GM12878 (cell line): ENCODE measurements at regions not wholly inside any gene's neighbourhood (a gene's known extent, or its start where the extent isn't known, plus 50 kb on each side); places are given as distances from the start of the nearest gene placed in this dataset.

ENCODE experiments used
- ATAC-seq: fragments of 200-7000 bp; cut with Tn5 transposase; 3 replicates; pipeline ENCODE4 v1.9.1; 2020; ENCODE audit warnings: mild to moderate bottlenecking, moderate library complexity
- BruUV-seq: library from RNA; stranded (reverse); fragments of 400-500 nt; replicated peaks from 2 replicates; lab custom pipeline; 2021; lab: Mats Ljungman, UMichigan
- CTCF ChIA-PET: fragments of 300-600 bp; sonication (Branson Sonifier 250); formaldehyde crosslinking; extraction: SDS; loops from one replicate; lab custom pipeline; 2021; ENCODE audit warnings: inconsistent platforms; lab: Yijun Ruan, JAX
- POLR2A ChIA-PET: fragments of 350-600 bp; formaldehyde crosslinking; extraction: SDS; loops from one replicate; lab custom pipeline; 2021; ENCODE audit warnings: inconsistent platforms; lab: Charles Lee
- RAD21 ChIA-PET: fragments of 300-600 bp; sonication (Branson Sonifier 250); formaldehyde crosslinking; loops from one replicate; lab custom pipeline; 2023; ENCODE audit warnings: antibody characterized with exemption; ENCODE audit not compliant: unreplicated experiment; lab: Charles Lee
- SMC1A ChIA-PET: fragments of 300-600 bp; sonication (Branson Sonifier 250); formaldehyde crosslinking; loops from one replicate; lab custom pipeline; 2023; ENCODE audit not compliant: unreplicated experiment, uncharacterized antibody; lab: Charles Lee
- DNase-seq: peaks from one replicate; pipeline ENCODE4 v3.0.0-alpha.2; 2011; ENCODE audit warnings: low read depth, low spot score
- FAIRE-seq: peaks from 3 replicates; lab custom pipeline; 2011; peaks lifted over from hg19 to GRCh38; lab: Jason Lieb, UNC
- H2AFZ ChIP-seq: 2 replicates; pipeline ENCODE4 v1.6.0; 2011; ENCODE audit warnings: low read depth, low read length, control low read depth; ENCODE audit not compliant: control insufficient read depth
- H3K27ac ChIP-seq: 2 replicates; pipeline ENCODE4 v1.5.1; 2011; ENCODE audit warnings: control low read depth; ENCODE audit not compliant: control insufficient read depth, insufficient read depth
- H3K27me3 ChIP-seq, 2 experiments: replicated peaks in 1 of 2; 2 replicates each; pipeline versions ENCODE4 v1.6.0 to v1.6.1; 2011; ENCODE audit warnings: low read length in 1 of 2; ENCODE audit not compliant: control insufficient read depth in 2 of 2, insufficient read depth in 2 of 2
- H3K36me3 ChIP-seq, 2 experiments: 2 replicates each; pipeline ENCODE4 v1.5.1; 2011; ENCODE audit warnings: low read length in 1 of 2; ENCODE audit not compliant: control insufficient read depth in 2 of 2, insufficient read depth in 2 of 2
- H3K4me1 ChIP-seq: 2 replicates; pipeline ENCODE4 v1.6.1; 2011; ENCODE audit warnings: mild to moderate bottlenecking, low read length, moderate library complexity, mixed read lengths; ENCODE audit not compliant: control insufficient read depth, insufficient read depth
- H3K4me2 ChIP-seq: 2 replicates; pipeline ENCODE4 v1.6.0; 2011; ENCODE audit warnings: control low read depth; ENCODE audit not compliant: control insufficient read depth, insufficient read depth
- H3K4me3 ChIP-seq: fragments of 200-600 bp; sonication (generic); 2 replicates; pipeline ENCODE4 v1.5.1; 2016
- H3K79me2 ChIP-seq: 2 replicates; pipeline ENCODE4 v1.6.0; 2011; ENCODE audit warnings: low read length; ENCODE audit not compliant: control insufficient read depth, insufficient read depth
- H3K9ac ChIP-seq: 2 replicates; pipeline ENCODE4 v1.8.0; 2011; ENCODE audit warnings: low read length, control low read depth, mixed read lengths; ENCODE audit not compliant: control insufficient read depth, insufficient read depth
- H3K9me3 ChIP-seq: replicated peaks from 3 replicates; pipeline ENCODE4 v1.5.1; 2011; ENCODE audit warnings: mild to moderate bottlenecking, low read length; ENCODE audit not compliant: control insufficient read depth, insufficient read depth
- H4K20me1 ChIP-seq: 2 replicates; pipeline ENCODE4 v1.6.0; 2011; ENCODE audit not compliant: control insufficient read depth, insufficient read depth
- CHD4 ChIP-seq: fragments of 200-600 bp; sonication (generic); IDR thresholded peaks from 2 replicates; pipeline ENCODE4 v1.6.1; 2016; ENCODE audit warnings: mild to moderate bottlenecking
- IKZF2 ChIP-seq, 2 experiments: fragments of 450-650 bp; IDR thresholded peaks; 2 replicates each; pipeline ENCODE4 v1.6.1; 2017; ENCODE audit warnings: mild to moderate bottlenecking in 2 of 2, moderate library complexity in 2 of 2
- JUNB ChIP-seq: IDR thresholded peaks from 2 replicates; pipeline ENCODE4 v1.6.1; 2016; ENCODE audit warnings: antibody characterized with exemption, mild to moderate bottlenecking
- LARP7 ChIP-seq: fragments of 450-650 bp; IDR thresholded peaks from 2 replicates; pipeline ENCODE4 v1.6.1; 2017; ENCODE audit warnings: mild to moderate bottlenecking
- NR2C1 ChIP-seq: fragments of 450-650 bp; IDR thresholded peaks from 2 replicates; pipeline ENCODE4 v1.6.1; 2017; ENCODE audit warnings: antibody characterized with exemption, mild to moderate bottlenecking, moderate library complexity
- NR2F1 ChIP-seq: fragments of 450-650 bp; conservative IDR thresholded peaks from 2 replicates; pipeline ENCODE4 v1.6.1; 2017; ENCODE audit warnings: mild to moderate bottlenecking
- PML ChIP-seq: IDR thresholded peaks from 2 replicates; pipeline ENCODE4 v1.6.1; 2012; ENCODE audit warnings: low read length, inconsistent platforms
- SMAD1 ChIP-seq: fragments of 450-650 bp; IDR thresholded peaks from 2 replicates; pipeline ENCODE4 v1.6.1; 2018; ENCODE audit warnings: mild to moderate bottlenecking, low read depth; ENCODE audit not compliant: partially characterized antibody
- SRF ChIP-seq, 2 experiments: IDR thresholded peaks; 2 replicates each; pipeline ENCODE4 v1.6.1; 2011; ENCODE audit warnings: low read depth in 2 of 2, low read length in 2 of 2, mild to moderate bottlenecking in 1 of 2, moderate library complexity in 1 of 2
- WGBS: methylation state at CpG from one replicate; pipeline ENCODE4 v1.1.6; 2016; ENCODE audit warnings: low lambda C conversion rate; ENCODE audit not compliant: insufficient replicate concordance, insufficient coverage; ENCODE audit errors: missing lambda C conversion rate; 5-methylcytosine and 5-hydroxymethylcytosine counted together
- in situ Hi-C: fragments of 300-500 bp; cut with MboI; formaldehyde crosslinking; loops from 9 replicates; pipeline ENCODE4 v1.14.3; 2018; ENCODE audit warnings: mixed read lengths
- intact Hi-C: fragments of 100-400 bp; cut with micrococcal nuclease; formaldehyde crosslinking; loops from one replicate; pipeline ENCODE4 v1.14.2; 2022; ENCODE audit not compliant: unreplicated experiment
- TF ChIP-seq, protein P1 (sequence below): IDR thresholded peaks from 2 replicates; pipeline ENCODE4 v1.6.1; 2012; ENCODE audit warnings: low read length, inconsistent platforms

DNA sequence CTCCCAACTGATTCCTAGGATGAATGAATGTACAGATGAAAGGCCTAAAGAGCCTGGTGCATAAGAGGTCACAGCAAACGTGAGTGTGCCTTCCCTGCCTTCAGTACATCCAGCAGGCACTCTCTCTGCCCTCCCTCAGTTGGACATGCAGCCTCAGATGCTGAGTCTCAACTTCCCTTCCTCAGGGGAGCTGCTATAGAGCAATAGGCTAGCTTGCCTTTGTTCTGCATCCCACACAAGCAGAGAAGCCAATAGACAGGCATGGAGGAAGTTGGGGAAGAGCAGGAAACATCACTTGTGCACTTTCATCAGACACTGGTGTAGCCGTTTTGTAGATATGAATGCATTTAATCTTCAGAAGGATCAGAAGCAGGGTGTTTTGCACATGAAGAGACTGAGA is 147.5 kb upstream of the THBS1 start (continued):
- TF ChIP-seq, protein P1, sequence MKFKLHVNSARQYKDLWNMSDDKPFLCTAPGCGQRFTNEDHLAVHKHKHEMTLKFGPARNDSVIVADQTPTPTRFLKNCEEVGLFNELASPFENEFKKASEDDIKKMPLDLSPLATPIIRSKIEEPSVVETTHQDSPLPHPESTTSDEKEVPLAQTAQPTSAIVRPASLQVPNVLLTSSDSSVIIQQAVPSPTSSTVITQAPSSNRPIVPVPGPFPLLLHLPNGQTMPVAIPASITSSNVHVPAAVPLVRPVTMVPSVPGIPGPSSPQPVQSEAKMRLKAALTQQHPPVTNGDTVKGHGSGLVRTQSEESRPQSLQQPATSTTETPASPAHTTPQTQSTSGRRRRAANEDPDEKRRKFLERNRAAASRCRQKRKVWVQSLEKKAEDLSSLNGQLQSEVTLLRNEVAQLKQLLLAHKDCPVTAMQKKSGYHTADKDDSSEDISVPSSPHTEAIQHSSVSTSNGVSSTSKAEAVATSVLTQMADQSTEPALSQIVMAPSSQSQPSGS = no peak
- TF ChIP-seq SRF (IDR thresholded peaks at IDR 0.05; ENCODE audit: low read depth in 2 of 2, low read length in 2 of 2) = no peak

DNA sequence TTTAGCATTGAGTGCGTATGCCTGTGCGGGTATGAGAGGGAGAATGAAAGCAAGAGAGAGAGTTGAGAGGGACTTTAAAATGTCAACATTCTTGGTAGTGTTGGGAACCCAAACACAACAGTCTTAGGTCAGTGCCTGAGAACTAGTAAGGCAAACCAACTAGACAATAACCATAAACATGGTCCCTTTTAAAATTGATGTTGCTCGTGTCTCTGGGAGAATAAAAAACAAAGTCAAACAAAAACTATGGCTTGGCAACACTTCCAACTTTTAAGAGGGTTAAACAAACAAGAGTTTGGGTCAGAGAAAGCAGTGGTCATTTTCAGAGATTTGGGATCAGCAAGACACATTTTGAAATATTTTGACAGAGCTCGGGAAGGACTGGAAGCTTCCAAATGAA is 146.7 kb upstream of the THBS1 start:
- Histone ChIP-seq H3K27me3 (no peaks in the 10 kb centered on the region), H3K36me3 (no peaks in the 10 kb centered on the region), H3K9me3 (no peaks in the 10 kb centered on the region; the same call in 2 of the 3 replicates), H3K4me1 (peaks cover 12% of the 10 kb centered on the region), H3K4me2 (no peak overlapping the region), H2AFZ (no peak overlapping the region), H3K27ac (no peak overlapping the region), H3K9ac (no peak overlapping the region), H3K79me2 (no peaks in the 10 kb centered on the region), H3K4me3 (no peak overlapping the region), H4K20me1 (no peaks in the 10 kb centered on the region)
- no peak for FAIRE-seq
- no peak for TF ChIP-seq SMAD1
- no peak for TF ChIP-seq IKZF2 (IDR thresholded peaks at IDR 0.05)
- no peak for TF ChIP-seq NR2F1
- TF ChIP-seq LARP7 = no peak
- TF ChIP-seq PML = no peak
- TF ChIP-seq JUNB = no peak
- TF ChIP-seq CHD4 = no peak
- TF ChIP-seq NR2C1 = no peak
- no peak for ATAC-seq
- no peak for DNase-seq
- CTCF ChIA-PET = no interaction called here
- 50% methylated on average over 4 of the region's 4 CpGs for WGBS
- RAD21 ChIA-PET = no interaction called here
- POLR2A ChIA-PET = no interaction called here
- in situ Hi-C loops = no loop called here
- SMC1A ChIA-PET = no interaction called here
- no TSS peak for BruUV-seq
- intact Hi-C loops = no loop called here
